Loucy (cell line): ENCODE measurements at regions not wholly inside any gene's neighbourhood (a gene's known extent, or its start where the extent isn't known, plus 50 kb on each side); places are given as distances from the start of the nearest gene placed in this dataset.

Experiments
- H2AFZ ChIP-seq: fragments of 200-600 bp; sonication (generic); 2 replicates; pipeline ENCODE4 v1.6.0; 2016; ENCODE audit warnings: antibody characterized with exemption, mild to moderate bottlenecking, low read length, moderate library complexity
- H3F3A ChIP-seq: fragments of 200-600 bp; 2 replicates; pipeline ENCODE4 v1.6.0; 2016; ENCODE audit warnings: antibody characterized with exemption, low read depth, mild to moderate bottlenecking
- H3K27me3 ChIP-seq: fragments of 200-600 bp; sonication (generic); 2 replicates; pipeline ENCODE4 v1.6.1; 2014; ENCODE audit warnings: low read length, mild to moderate bottlenecking; ENCODE audit not compliant: insufficient read depth, poor library complexity, severe bottlenecking
- H3K36me3 ChIP-seq: fragments of 200-600 bp; sonication (generic); 2 replicates; pipeline ENCODE4 v1.6.1; 2016; ENCODE audit warnings: low read length; ENCODE audit not compliant: insufficient read depth
- H3K4me1 ChIP-seq: fragments of 200-600 bp; sonication (generic); 2 replicates; pipeline ENCODE4 v1.5.1; 2014; ENCODE audit warnings: low read length, mild to moderate bottlenecking; ENCODE audit not compliant: insufficient read depth, poor library complexity, severe bottlenecking
- H3K4me2 ChIP-seq: fragments of 200-600 bp; sonication (generic); 2 replicates; pipeline ENCODE4 v1.6.0; 2014; ENCODE audit warnings: antibody characterized with exemption, low read length, low read depth, mild to moderate bottlenecking; ENCODE audit not compliant: poor library complexity, severe bottlenecking
- H3K4me3 ChIP-seq: fragments of 200-600 bp; sonication (generic); 2 replicates; pipeline ENCODE4 v1.5.1; 2014; ENCODE audit warnings: low read length, mild to moderate bottlenecking, mixed read lengths; ENCODE audit not compliant: poor library complexity, severe bottlenecking
- H3K79me2 ChIP-seq: fragments of 200-600 bp; sonication (generic); 2 replicates; pipeline ENCODE4 v1.6.1; 2014; ENCODE audit warnings: low read length; ENCODE audit not compliant: insufficient read depth
- H3K9ac ChIP-seq: fragments of 200-600 bp; sonication (generic); 2 replicates; pipeline ENCODE4 v1.6.0; 2014; ENCODE audit warnings: mild to moderate bottlenecking, low read depth, low read length, moderate library complexity; ENCODE audit not compliant: poor library complexity, severe bottlenecking
- H3K9me2 ChIP-seq: fragments of 200-600 bp; sonication (generic); replicated peaks from 2 replicates; pipeline ENCODE4 v1.6.1; 2016; ENCODE audit warnings: low read depth, low read length, mixed read lengths
- H3K9me3 ChIP-seq: fragments of 200-600 bp; sonication (generic); 2 replicates; pipeline ENCODE4 v1.6.1; 2014; ENCODE audit warnings: mild to moderate bottlenecking, antibody characterized with exemption, low read length, low read depth; ENCODE audit not compliant: insufficient read depth
- H4K20me1 ChIP-seq: fragments of 200-600 bp; sonication (generic); 2 replicates; pipeline ENCODE4 v1.6.0; 2014; ENCODE audit warnings: antibody characterized with exemption, low read length, mild to moderate bottlenecking; ENCODE audit not compliant: insufficient read depth, poor library complexity, severe bottlenecking
- CTCF ChIP-seq: fragments of 200-600 bp; sonication (generic); conservative IDR thresholded peaks from 2 replicates; pipeline ENCODE4 v1.5.1; 2014; ENCODE audit warnings: mild to moderate bottlenecking, antibody characterized with exemption, low read length
- EZH2phosphoT487 ChIP-seq: fragments of 200-600 bp; IDR thresholded peaks from 2 replicates; pipeline ENCODE4 v1.6.1; 2018; ENCODE audit warnings: antibody characterized with exemption, mild to moderate bottlenecking, moderate library complexity, borderline replicate concordance

GRCh38 chr13:80757694-80758093, 416.8 kb upstream of the SPRY2 start:
- Histone ChIP-seq H2AFZ (no peak overlapping the region), H3K79me2 (no peaks in the 10 kb centered on the region), H3K4me3 (no peak overlapping the region), H3K27me3 (no peaks in the 10 kb centered on the region), H3F3A (no peaks in the 10 kb centered on the region), H4K20me1 (no peaks in the 10 kb centered on the region), H3K9me3 (no peaks in the 10 kb centered on the region), H3K4me2 (no peak overlapping the region), H3K4me1 (no peaks in the 10 kb centered on the region), H3K9ac (no peak overlapping the region), H3K9me2 (no peaks in the 10 kb centered on the region), H3K36me3 (no peaks in the 10 kb centered on the region)
- TF ChIP-seq EZH2phosphoT487: no peak
- no peak for TF ChIP-seq CTCF

- Histone ChIP-seq H3K36me3 (no peaks in the 10 kb centered on the region), H3F3A (no peaks in the 10 kb centered on the region), H3K4me3 (no peak overlapping the region), H3K9me3 (no peaks in the 10 kb centered on the region), H3K9me2 (no peaks in the 10 kb centered on the region), H3K9ac (no peak overlapping the region), H2AFZ (no peak overlapping the region), H3K4me1 (no peaks in the 10 kb centered on the region), H3K4me2 (no peak overlapping the region), H3K79me2 (no peaks in the 10 kb centered on the region), H4K20me1 (no peaks in the 10 kb centered on the region), H3K27me3 (no peaks in the 10 kb centered on the region)
- TF ChIP-seq CTCF (no peak), EZH2phosphoT487 (no peak)
Observed at GRCh38 chr13:80755910-80756309, 415.0 kb upstream of the SPRY2 start.

GRCh38 chr13:80754441-80754840, 413.5 kb upstream of the SPRY2 start:
- H3K4me2 ChIP-seq: no peak overlapping the region
- H3K9ac ChIP-seq: no peak overlapping the region
- H3K79me2 ChIP-seq: no peaks in the 10 kb centered on the region
- no peak for TF ChIP-seq EZH2phosphoT487
- TF ChIP-seq CTCF: no peak
- H2AFZ ChIP-seq: no peak overlapping the region
- H3K9me3 ChIP-seq: no peaks in the 10 kb centered on the region
- no peaks in the 10 kb centered on the region for H3K36me3 ChIP-seq
- no peaks in the 10 kb centered on the region for H3K9me2 ChIP-seq
- H3F3A ChIP-seq: no peaks in the 10 kb centered on the region
- H3K4me1 ChIP-seq: no peaks in the 10 kb centered on the region
- H4K20me1 ChIP-seq: no peaks in the 10 kb centered on the region
- no peaks in the 10 kb centered on the region for H3K27me3 ChIP-seq
- no peak overlapping the region for H3K4me3 ChIP-seq
